ENCODE measurements at regions not wholly inside any gene's neighbourhood (a gene's known extent, or its start where the extent isn't known, plus 50 kb on each side); places are given as distances from the start of the nearest gene placed in this dataset.

DNA sequence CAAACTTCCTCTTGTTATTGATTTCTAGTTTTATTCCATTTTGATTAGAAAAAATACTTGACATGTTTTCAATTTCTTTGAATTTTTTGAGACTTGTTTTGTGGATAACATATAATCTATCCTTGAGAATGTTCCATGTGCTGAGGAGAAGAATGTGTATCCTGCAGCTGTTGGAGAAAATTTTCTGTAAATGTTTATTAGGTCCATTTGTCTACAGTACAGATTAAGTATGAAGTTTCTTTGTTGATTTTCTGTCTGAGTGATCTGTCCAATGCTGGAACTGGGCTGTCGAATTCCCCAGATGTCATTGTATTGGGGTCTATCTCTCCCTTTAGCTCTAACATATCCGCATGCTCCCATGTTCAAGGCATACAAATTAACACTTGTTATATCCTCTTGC is 251.2 kb downstream of the CSNK1G3 start:
- H3K9ac ChIP-seq: no peak overlapping the region
- no peaks in the 10 kb centered on the region for H3K9me2 ChIP-seq
- H4K20me1 ChIP-seq (ENCODE audit: insufficient read depth): no peaks in the 10 kb centered on the region
- H3K4me3 ChIP-seq (ENCODE audit: low read depth in 2 of 2, low read length in 1 of 2): no peak overlapping the region
- no peak overlapping the region for H3K27ac ChIP-seq (ENCODE audit: low read depth in 2 of 2, low read length in 1 of 2)
- 92% methylated on average over 2 of the region's 2 CpGs for WGBS (ENCODE audit: low lambda C conversion rate)
- TF ChIP-seq EZH2phosphoT487 (IDR thresholded peaks at IDR 0.05; ENCODE audit: borderline replicate concordance, low read depth): no peak
- TF ChIP-seq, protein P1, sequence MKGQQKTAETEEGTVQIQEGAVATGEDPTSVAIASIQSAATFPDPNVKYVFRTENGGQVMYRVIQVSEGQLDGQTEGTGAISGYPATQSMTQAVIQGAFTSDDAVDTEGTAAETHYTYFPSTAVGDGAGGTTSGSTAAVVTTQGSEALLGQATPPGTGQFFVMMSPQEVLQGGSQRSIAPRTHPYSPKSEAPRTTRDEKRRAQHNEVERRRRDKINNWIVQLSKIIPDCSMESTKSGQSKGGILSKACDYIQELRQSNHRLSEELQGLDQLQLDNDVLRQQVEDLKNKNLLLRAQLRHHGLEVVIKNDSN (IDR thresholded peaks at IDR 0.05; ENCODE audit: borderline replicate concordance, low read depth): no peak
- no peak for TF ChIP-seq FOXJ3 (CRISPR knock-in tag; IDR thresholded peaks at IDR 0.05)
- TF ChIP-seq TCF12 (IDR thresholded peaks at IDR 0.05): no peak
- TF ChIP-seq RCOR1 (IDR thresholded peaks at IDR 0.05; ENCODE audit: low read length): no peak
- TF ChIP-seq RXRA (IDR thresholded peaks at IDR 0.05; ENCODE audit: borderline replicate concordance, low read depth): no peak
- TF ChIP-seq SIN3A (IDR thresholded peaks at IDR 0.05; ENCODE audit: borderline replicate concordance, low read depth, low read length): no peak
- TF ChIP-seq YY1 (IDR thresholded peaks at IDR 0.05; ENCODE audit: low read depth): no peak
- no peak for TF ChIP-seq EP300 (IDR thresholded peaks at IDR 0.05; ENCODE audit: borderline replicate concordance in 1 of 2, low read depth in 1 of 2, low read length in 1 of 2)
- no peak for TF ChIP-seq TEAD4 (IDR thresholded peaks at IDR 0.05; ENCODE audit: borderline replicate concordance, insufficient read depth)
- TF ChIP-seq, protein P2, sequence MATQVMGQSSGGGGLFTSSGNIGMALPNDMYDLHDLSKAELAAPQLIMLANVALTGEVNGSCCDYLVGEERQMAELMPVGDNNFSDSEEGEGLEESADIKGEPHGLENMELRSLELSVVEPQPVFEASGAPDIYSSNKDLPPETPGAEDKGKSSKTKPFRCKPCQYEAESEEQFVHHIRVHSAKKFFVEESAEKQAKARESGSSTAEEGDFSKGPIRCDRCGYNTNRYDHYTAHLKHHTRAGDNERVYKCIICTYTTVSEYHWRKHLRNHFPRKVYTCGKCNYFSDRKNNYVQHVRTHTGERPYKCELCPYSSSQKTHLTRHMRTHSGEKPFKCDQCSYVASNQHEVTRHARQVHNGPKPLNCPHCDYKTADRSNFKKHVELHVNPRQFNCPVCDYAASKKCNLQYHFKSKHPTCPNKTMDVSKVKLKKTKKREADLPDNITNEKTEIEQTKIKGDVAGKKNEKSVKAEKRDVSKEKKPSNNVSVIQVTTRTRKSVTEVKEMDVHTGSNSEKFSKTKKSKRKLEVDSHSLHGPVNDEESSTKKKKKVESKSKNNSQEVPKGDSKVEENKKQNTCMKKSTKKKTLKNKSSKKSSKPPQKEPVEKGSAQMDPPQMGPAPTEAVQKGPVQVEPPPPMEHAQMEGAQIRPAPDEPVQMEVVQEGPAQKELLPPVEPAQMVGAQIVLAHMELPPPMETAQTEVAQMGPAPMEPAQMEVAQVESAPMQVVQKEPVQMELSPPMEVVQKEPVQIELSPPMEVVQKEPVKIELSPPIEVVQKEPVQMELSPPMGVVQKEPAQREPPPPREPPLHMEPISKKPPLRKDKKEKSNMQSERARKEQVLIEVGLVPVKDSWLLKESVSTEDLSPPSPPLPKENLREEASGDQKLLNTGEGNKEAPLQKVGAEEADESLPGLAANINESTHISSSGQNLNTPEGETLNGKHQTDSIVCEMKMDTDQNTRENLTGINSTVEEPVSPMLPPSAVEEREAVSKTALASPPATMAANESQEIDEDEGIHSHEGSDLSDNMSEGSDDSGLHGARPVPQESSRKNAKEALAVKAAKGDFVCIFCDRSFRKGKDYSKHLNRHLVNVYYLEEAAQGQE (IDR thresholded peaks at IDR 0.05; ENCODE audit: low read depth, low read length): no peak
- TF ChIP-seq, protein P3, sequence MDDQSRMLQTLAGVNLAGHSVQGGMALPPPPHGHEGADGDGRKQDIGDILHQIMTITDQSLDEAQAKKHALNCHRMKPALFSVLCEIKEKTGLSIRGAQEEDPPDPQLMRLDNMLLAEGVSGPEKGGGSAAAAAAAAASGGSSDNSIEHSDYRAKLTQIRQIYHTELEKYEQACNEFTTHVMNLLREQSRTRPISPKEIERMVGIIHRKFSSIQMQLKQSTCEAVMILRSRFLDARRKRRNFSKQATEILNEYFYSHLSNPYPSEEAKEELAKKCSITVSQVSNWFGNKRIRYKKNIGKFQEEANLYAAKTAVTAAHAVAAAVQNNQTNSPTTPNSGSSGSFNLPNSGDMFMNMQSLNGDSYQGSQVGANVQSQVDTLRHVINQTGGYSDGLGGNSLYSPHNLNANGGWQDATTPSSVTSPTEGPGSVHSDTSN (IDR thresholded peaks at IDR 0.05): no peak
- TF ChIP-seq, protein P4, sequence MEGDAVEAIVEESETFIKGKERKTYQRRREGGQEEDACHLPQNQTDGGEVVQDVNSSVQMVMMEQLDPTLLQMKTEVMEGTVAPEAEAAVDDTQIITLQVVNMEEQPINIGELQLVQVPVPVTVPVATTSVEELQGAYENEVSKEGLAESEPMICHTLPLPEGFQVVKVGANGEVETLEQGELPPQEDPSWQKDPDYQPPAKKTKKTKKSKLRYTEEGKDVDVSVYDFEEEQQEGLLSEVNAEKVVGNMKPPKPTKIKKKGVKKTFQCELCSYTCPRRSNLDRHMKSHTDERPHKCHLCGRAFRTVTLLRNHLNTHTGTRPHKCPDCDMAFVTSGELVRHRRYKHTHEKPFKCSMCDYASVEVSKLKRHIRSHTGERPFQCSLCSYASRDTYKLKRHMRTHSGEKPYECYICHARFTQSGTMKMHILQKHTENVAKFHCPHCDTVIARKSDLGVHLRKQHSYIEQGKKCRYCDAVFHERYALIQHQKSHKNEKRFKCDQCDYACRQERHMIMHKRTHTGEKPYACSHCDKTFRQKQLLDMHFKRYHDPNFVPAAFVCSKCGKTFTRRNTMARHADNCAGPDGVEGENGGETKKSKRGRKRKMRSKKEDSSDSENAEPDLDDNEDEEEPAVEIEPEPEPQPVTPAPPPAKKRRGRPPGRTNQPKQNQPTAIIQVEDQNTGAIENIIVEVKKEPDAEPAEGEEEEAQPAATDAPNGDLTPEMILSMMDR (IDR thresholded peaks at IDR 0.05): no peak
- no peak for TF ChIP-seq JUND (IDR thresholded peaks at IDR 0.05)
- TF ChIP-seq SMC3 (IDR thresholded peaks at IDR 0.05; ENCODE audit: low read depth, low read length): no peak
- no peak for TF ChIP-seq CHD2 (IDR thresholded peaks at IDR 0.05; ENCODE audit: low read length, partially characterized antibody)
- no peak for TF ChIP-seq MXI1 (IDR thresholded peaks at IDR 0.05; ENCODE audit: low read depth, low read length)
- CTCF ChIA-PET: interaction anchor here (0.8 kb wide), 1 partner anchor 22 kb away, joined by 4 read pairs; no protein-coding TSS in a partner anchor
- no peaks in the 10 kb centered on the region for H3K4me1 ChIP-seq (ENCODE audit: control insufficient read depth in 1 of 2, insufficient read depth in 2 of 2, low read depth in 1 of 2, low read length in 1 of 2)
- H2AFZ ChIP-seq (ENCODE audit: low read depth): no peak overlapping the region
- no peaks in the 10 kb centered on the region for H3K27me3 ChIP-seq (ENCODE audit: insufficient read depth)
- no peak overlapping the region for H3K4me2 ChIP-seq
- H3K9me3 ChIP-seq: peaks cover 10% of the 10 kb centered on the region
- H3F3A ChIP-seq (replicated peaks; ENCODE audit: insufficient read depth): no peaks in the 10 kb centered on the region
- no peak for DNase-seq
- peaks cover 0 to 5% of the 10 kb centered on the region in 2 experiments for H3K36me3 ChIP-seq (replicated peaks in 1 of 2; ENCODE audit: control insufficient read depth in 1 of 2, insufficient read depth in 2 of 2, low read length in 1 of 2)
- no peaks in the 10 kb centered on the region for H3K79me2 ChIP-seq (ENCODE audit: insufficient read depth)
- POLR2A ChIA-PET: no interaction called here

Measured in SK-N-SH (cell line).